GM20000 (cell line): ENCODE measurements at regions not wholly inside any gene's neighbourhood (a gene's known extent, or its start where the extent isn't known, plus 50 kb on each side); places are given as distances from the start of the nearest gene placed in this dataset.

Experiments used
- DNase-seq: peaks from one replicate; pipeline ENCODE4 v3.0.0; 2012; ENCODE audit warnings: low spot score
- CTCF ChIP-seq: IDR thresholded peaks from 2 replicates; pipeline ENCODE4 v1.5.1; 2012; ENCODE audit warnings: mild to moderate bottlenecking, control low read depth; ENCODE audit errors: extremely low read depth, missing control alignments

GRCh38 chr1:83751602-83752001 lies 247.3 kb downstream of the TTLL7 start:
- TF ChIP-seq CTCF, result no peak
- DNase-seq, result no peak

DNA sequence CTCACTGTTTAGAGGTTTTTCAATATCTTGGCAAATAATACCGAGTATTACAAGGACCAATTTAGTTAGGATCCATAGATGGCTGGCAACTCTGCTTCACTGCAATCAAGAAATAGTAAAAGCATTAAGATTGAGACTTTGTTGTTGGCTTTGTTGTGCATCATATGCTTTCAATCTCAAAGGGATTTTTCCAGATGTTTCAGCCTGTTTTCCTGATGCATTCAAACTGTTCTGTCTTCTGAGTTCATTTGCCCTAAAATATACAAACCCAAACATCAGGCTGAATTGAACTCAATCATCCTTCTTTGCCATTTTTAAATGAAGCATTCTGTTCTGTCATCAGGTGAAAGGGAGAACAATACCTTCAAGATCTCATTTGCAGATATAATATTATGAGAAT lies 248.7 kb downstream of the TTLL7 start:
- DNase-seq, result no peak
- no peak for TF ChIP-seq CTCF

DNA sequence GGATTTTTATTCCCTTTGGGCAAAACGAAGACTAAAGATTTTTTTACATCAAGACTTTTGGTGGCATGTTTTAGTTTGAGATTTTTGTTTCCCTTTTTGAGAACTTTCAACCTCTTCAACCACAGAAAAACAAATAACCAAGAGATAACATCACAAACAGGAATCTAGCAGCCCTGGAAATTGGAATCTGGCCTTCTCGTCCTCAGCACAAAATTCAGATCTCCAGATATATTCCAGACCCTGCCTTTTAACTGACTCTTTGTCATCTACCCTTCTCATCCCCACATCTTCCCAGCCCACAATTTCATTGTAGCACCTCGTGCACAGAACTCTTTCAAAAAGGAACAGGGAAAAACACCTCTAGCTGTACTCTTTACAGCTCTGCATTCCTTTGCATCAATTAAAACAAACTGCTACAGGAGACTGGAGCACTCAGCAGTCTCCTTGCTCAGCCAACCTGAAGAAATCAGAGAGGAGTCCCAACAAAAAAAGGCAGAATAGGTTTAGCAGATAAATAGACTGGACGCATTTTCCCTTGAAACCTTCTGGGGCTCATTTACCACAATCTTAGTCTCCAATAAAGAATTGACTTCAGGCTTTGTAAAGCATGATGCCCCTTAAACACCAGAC lies 251.0 kb downstream of the TTLL7 start:
- DNase-seq, result no peak
- TF ChIP-seq CTCF, result no peak

DNA sequence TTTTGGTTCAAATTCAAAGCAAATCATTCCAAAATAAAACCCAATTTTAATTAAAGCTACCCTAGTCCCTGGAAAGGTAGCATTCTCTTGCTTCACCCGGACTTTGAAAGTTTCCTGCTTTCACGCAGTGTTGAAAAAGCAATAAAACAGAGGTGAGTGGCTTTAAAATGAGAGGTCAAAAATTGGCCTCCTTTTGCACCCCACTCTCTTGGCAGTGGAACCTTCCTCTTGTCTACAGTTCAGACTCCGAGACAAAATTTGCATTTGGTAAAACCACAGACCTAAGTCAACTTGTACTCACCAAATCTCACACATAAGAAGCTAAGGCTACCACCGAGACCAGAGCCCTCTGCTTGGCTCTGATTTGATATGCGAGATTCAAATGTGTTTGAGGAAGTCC lies 252.7 kb downstream of the TTLL7 start:
- DNase-seq, result peak; percentile 10
- no peak for TF ChIP-seq CTCF

GRCh38 chr1:83742446-83742845 lies 256.5 kb downstream of the TTLL7 start:
- no peak for DNase-seq
- TF ChIP-seq CTCF, result no peak

- no peak for TF ChIP-seq CTCF
- no peak for DNase-seq
Observed at GRCh38 chr1:83741770-83742169, 257.2 kb downstream of the TTLL7 start.

DNA sequence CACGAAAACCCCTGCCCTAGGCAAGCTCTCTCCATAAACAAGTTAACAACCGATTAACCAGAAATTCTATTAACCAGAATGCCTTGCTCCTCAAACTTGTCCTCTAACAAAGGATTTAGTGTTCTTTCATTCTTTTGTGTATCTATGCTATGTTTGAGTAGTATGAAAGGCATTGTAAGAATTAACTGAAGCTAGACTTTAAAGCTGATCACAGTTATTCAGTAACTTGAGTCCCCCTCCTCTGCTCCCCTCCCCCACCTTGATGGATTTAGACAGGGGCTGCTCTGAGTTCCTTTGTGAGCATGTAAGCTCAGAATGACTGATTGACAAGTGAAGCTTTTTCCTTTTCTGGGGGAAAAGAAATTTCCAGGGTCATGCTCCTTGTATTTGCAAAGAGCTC lies 257.6 kb downstream of the TTLL7 start:
- TF ChIP-seq CTCF, result no peak
- no peak for DNase-seq
